ENCODE measurements at regions not wholly inside any gene's neighbourhood (a gene's known extent, or its start where the extent isn't known, plus 50 kb on each side); places are given as distances from the start of the nearest gene placed in this dataset.

- in situ Hi-C loops (cut with MboI; ENCODE audit: low sequenced_read_pairs in 4 of 4), result no loop called here
- DNase-seq (no peak), ATAC-seq (no peak)
- Histone ChIP-seq H3K4me1 (no peaks in the 10 kb centered on the region), H3K27me3 (no peaks in the 10 kb centered on the region), H3K36me3 (no peaks in the 10 kb centered on the region), H3K4me3 (no peak overlapping the region), H3K27ac (no peak overlapping the region), H3K9me3 (no peaks in the 10 kb centered on the region)
- intact Hi-C loops (cut with DNase I; ENCODE audit: low total_unique reads), result no loop called here
- TF ChIP-seq POLR2A (IDR thresholded peaks at IDR 0.05) (no peak), CTCF (IDR thresholded peaks at IDR 0.05 in 4 of 5, conservative IDR thresholded peaks at IDR 0.05 in 1 of 5) (no peak)
Observed at GRCh38 chr6:33863723-33864440, 60.1 kb upstream of the MLN start.

GRCh38 chr6:33863084-33863483 is 59.3 kb upstream of the MLN start:
- no peaks in the 10 kb centered on the region for H3K9me3 ChIP-seq
- no peaks in the 10 kb centered on the region for H3K4me1 ChIP-seq
- ATAC-seq (no peak), DNase-seq (no peak)
- H3K27ac ChIP-seq, result no peak overlapping the region
- H3K27me3 ChIP-seq, result no peaks in the 10 kb centered on the region
- no peaks in the 10 kb centered on the region for H3K36me3 ChIP-seq
- in situ Hi-C loops (cut with MboI; ENCODE audit: low sequenced_read_pairs in 4 of 4) (no loop called here), intact Hi-C loops (cut with DNase I; ENCODE audit: low total_unique reads) (no loop called here)
- TF ChIP-seq CTCF (IDR thresholded peaks at IDR 0.05 in 4 of 5, conservative IDR thresholded peaks at IDR 0.05 in 1 of 5), result no peak
- TF ChIP-seq POLR2A (IDR thresholded peaks at IDR 0.05), result no peak
- no peak overlapping the region for H3K4me3 ChIP-seq

GRCh38 chr6:33862536-33862935 is 58.7 kb upstream of the MLN start:
- Histone ChIP-seq H3K4me3 (no peak overlapping the region), H3K27me3 (no peaks in the 10 kb centered on the region), H3K9me3 (no peaks in the 10 kb centered on the region), H3K4me1 (no peaks in the 10 kb centered on the region), H3K27ac (no peak overlapping the region), H3K36me3 (no peaks in the 10 kb centered on the region)
- in situ Hi-C loops (cut with MboI; ENCODE audit: low sequenced_read_pairs in 4 of 4) (no loop called here), intact Hi-C loops (cut with DNase I; ENCODE audit: low total_unique reads) (no loop called here)
- DNase-seq (no peak), ATAC-seq (no peak)
- TF ChIP-seq CTCF (IDR thresholded peaks at IDR 0.05 in 4 of 5, conservative IDR thresholded peaks at IDR 0.05 in 1 of 5), result no peak
- TF ChIP-seq POLR2A (IDR thresholded peaks at IDR 0.05), result no peak

GRCh38 chr6:33861722-33862121 is 57.9 kb upstream of the MLN start:
- intact Hi-C loops (cut with DNase I; ENCODE audit: low total_unique reads), result no loop called here
- in situ Hi-C loops (cut with MboI; ENCODE audit: low sequenced_read_pairs in 4 of 4), result no loop called here
- Histone ChIP-seq H3K4me1 (no peaks in the 10 kb centered on the region), H3K4me3 (no peak overlapping the region), H3K36me3 (no peaks in the 10 kb centered on the region), H3K27me3 (no peaks in the 10 kb centered on the region), H3K9me3 (no peaks in the 10 kb centered on the region), H3K27ac (no peak overlapping the region)
- ATAC-seq (no peak), DNase-seq (no peak)
- TF ChIP-seq POLR2A (IDR thresholded peaks at IDR 0.05) (no peak), CTCF (IDR thresholded peaks at IDR 0.05 in 4 of 5, conservative IDR thresholded peaks at IDR 0.05 in 1 of 5) (no peak)
